ENCODE measurements at regions not wholly inside any gene's neighbourhood (a gene's known extent, or its start where the extent isn't known, plus 50 kb on each side); places are given as distances from the start of the nearest gene placed in this dataset.

GRCh38 chr6:156646496-156646895, 130.7 kb upstream of the ARID1B start:
- TF ChIP-seq POLR2A (IDR thresholded peaks at IDR 0.05), result no peak
- TF ChIP-seq CTCF (IDR thresholded peaks at IDR 0.05), result no peak
